NCI-H510A (cell line): ENCODE measurements at regions not wholly inside any gene's neighbourhood (a gene's known extent, or its start where the extent isn't known, plus 50 kb on each side); places are given as distances from the start of the nearest gene placed in this dataset.
"Not testable (repeated sequence)": the region's sequence is repeated elsewhere in the genome, so short reads cannot be mapped to it uniquely, and the experiment has no call there.

Source experiments
- DNase-seq: peaks from one replicate; lab custom pipeline; 2025; lab: John Stamatoyannopoulos, UW

- no peak for DNase-seq
These were observed 132.4 kb downstream of the COPS8 start for GRCh38 chr2:237217995-237218616.

- DNase-seq = no peak
These were observed 133.1 kb downstream of the COPS8 start for GRCh38 chr2:237218756-237219155.

- no peak for DNase-seq
These were observed 134.1 kb downstream of the COPS8 start for GRCh38 chr2:237219826-237220225.

GRCh38 chr2:237221443-237221842 is 135.8 kb downstream of the COPS8 start:
- no peak for DNase-seq

- no peak for DNase-seq
These were observed 136.5 kb downstream of the COPS8 start for GRCh38 chr2:237222178-237222577.

- DNase-seq = no peak
These were observed 136.9 kb downstream of the COPS8 start for GRCh38 chr2:237222601-237223041.

- DNase-seq = no peak
These were observed 137.6 kb downstream of the COPS8 start for GRCh38 chr2:237223201-237223861.

GRCh38 chr2:237227190-237227589 is 141.5 kb downstream of the COPS8 start:
- no peak for DNase-seq

GRCh38 chr2:237227592-237228280 is 142.0 kb downstream of the COPS8 start:
- DNase-seq = no peak

GRCh38 chr2:237228281-237228625 is 142.6 kb downstream of the COPS8 start:
- DNase-seq = no peak

- DNase-seq = no peak
These were observed 144.2 kb downstream of the COPS8 start for GRCh38 chr2:237229905-237230304.

- DNase-seq = no peak
These were observed 144.7 kb downstream of the COPS8 start for GRCh38 chr2:237230355-237230754.

GRCh38 chr2:237231593-237231992 is 145.9 kb downstream of the COPS8 start:
- no peak for DNase-seq

GRCh38 chr2:237232166-237232565 is 146.5 kb downstream of the COPS8 start:
- DNase-seq = no peak

GRCh38 chr2:237234268-237234667 is 148.6 kb downstream of the COPS8 start:
- DNase-seq = no peak

GRCh38 chr2:237235383-237236095 is 149.8 kb downstream of the COPS8 start:
- DNase-seq = no peak

- DNase-seq = no peak
These were observed 150.5 kb downstream of the COPS8 start for GRCh38 chr2:237236188-237236587.

GRCh38 chr2:237238249-237238648 is 152.6 kb downstream of the COPS8 start:
- no peak for DNase-seq

GRCh38 chr2:237240252-237240651 is 154.6 kb downstream of the COPS8 start:
- DNase-seq = no peak

- not testable (repeated sequence) for DNase-seq
These were observed 155.2 kb downstream of the COPS8 start for GRCh38 chr2:237240868-237241267.

GRCh38 chr2:237242091-237242536 is 156.4 kb downstream of the COPS8 start:
- DNase-seq = no peak

GRCh38 chr2:237243487-237243886 is 157.8 kb downstream of the COPS8 start:
- DNase-seq = no peak

GRCh38 chr2:237244178-237244577 is 158.5 kb downstream of the COPS8 start:
- DNase-seq = no peak
